Mammary epithelial cell (primary cell): ENCODE measurements at regions not wholly inside any gene's neighbourhood (a gene's known extent, or its start where the extent isn't known, plus 50 kb on each side); places are given as distances from the start of the nearest gene placed in this dataset.

Experiments
- CTCF ChIP-seq, 2 donors: IDR thresholded peaks in 1 of 2; conservative IDR thresholded peaks in 1 of 2; 2 replicates each; pipeline ENCODE4 v1.5.1; 2011 to 2012; ENCODE audit warnings: inconsistent platforms in 2 of 2, low read length in 2 of 2, mild to moderate bottlenecking in 2 of 2, control low read depth in 1 of 2, low read depth in 1 of 2; ENCODE audit not compliant: insufficient read depth in 1 of 2; ENCODE audit errors: extremely low read depth in 1 of 2
- EZH2 ChIP-seq: IDR thresholded peaks from 2 replicates; pipeline ENCODE4 v1.6.1; 2012; ENCODE audit warnings: low read length, inconsistent platforms, borderline replicate concordance

GRCh38 chr20:52828199-52828598, 144.0 kb upstream of the TSHZ2 start:
- TF ChIP-seq CTCF (conservative IDR thresholded peaks at IDR 0.05 in 1 of 2, IDR thresholded peaks at IDR 0.05 in 1 of 2; ENCODE audit: extremely low read depth in 1 of 2, insufficient read depth in 1 of 2, low read depth in 1 of 2, low read length in 2 of 2) (no peak), EZH2 (no peak)
